ENCODE measurements at regions not wholly inside any gene's neighbourhood (a gene's known extent, or its start where the extent isn't known, plus 50 kb on each side); places are given as distances from the start of the nearest gene placed in this dataset.

DNA sequence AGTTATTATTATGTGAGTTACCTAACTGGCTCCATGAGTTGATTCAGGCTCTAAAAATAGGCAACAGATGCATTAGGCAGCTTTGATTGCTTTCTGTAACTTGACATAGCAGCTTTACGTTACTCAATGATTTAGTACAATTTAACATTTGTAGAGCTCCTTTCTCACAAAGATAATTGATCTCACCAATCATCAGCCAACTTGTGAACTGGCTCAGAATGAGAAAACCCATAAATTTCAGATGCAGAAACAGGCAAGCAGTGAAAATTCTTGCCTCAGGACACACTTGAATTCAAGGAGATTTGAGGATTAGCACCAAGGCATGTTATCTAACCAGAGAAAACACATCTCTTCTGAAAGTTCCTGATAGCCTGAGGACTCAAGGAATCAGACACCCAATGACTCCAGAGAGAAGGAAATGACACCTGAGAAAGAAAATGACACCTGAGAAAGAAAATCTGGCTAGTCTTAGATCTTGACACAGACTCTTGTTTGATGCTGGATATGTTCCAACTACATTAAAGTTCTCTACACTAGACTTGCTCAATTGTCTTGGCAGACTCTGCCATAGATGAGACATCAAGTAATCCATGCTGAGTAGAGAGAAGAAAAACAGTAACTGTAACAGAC is 315.1 kb upstream of the CBLB start:
- TF ChIP-seq, protein P1, sequence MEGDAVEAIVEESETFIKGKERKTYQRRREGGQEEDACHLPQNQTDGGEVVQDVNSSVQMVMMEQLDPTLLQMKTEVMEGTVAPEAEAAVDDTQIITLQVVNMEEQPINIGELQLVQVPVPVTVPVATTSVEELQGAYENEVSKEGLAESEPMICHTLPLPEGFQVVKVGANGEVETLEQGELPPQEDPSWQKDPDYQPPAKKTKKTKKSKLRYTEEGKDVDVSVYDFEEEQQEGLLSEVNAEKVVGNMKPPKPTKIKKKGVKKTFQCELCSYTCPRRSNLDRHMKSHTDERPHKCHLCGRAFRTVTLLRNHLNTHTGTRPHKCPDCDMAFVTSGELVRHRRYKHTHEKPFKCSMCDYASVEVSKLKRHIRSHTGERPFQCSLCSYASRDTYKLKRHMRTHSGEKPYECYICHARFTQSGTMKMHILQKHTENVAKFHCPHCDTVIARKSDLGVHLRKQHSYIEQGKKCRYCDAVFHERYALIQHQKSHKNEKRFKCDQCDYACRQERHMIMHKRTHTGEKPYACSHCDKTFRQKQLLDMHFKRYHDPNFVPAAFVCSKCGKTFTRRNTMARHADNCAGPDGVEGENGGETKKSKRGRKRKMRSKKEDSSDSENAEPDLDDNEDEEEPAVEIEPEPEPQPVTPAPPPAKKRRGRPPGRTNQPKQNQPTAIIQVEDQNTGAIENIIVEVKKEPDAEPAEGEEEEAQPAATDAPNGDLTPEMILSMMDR (IDR thresholded peaks at IDR 0.05), result no peak
- TF ChIP-seq EZH2phosphoT487 (IDR thresholded peaks at IDR 0.05) (no peak), EZH2 (IDR thresholded peaks at IDR 0.05) (no peak)

Data from neural progenitor cell (in vitro differentiated cells).